NCI-H187 treated with DMSO at 0.1 percent for 48 hours (cell line): ENCODE measurements at regions not wholly inside any gene's neighbourhood (a gene's known extent, or its start where the extent isn't known, plus 50 kb on each side); places are given as distances from the start of the nearest gene placed in this dataset.
A peak's percentile ranks its signal among the peaks of the same experiment; 100 is the strongest.

Experiments
- DNase-seq: peaks from one replicate; lab custom pipeline; 2025; lab: John Stamatoyannopoulos, UW

DNA sequence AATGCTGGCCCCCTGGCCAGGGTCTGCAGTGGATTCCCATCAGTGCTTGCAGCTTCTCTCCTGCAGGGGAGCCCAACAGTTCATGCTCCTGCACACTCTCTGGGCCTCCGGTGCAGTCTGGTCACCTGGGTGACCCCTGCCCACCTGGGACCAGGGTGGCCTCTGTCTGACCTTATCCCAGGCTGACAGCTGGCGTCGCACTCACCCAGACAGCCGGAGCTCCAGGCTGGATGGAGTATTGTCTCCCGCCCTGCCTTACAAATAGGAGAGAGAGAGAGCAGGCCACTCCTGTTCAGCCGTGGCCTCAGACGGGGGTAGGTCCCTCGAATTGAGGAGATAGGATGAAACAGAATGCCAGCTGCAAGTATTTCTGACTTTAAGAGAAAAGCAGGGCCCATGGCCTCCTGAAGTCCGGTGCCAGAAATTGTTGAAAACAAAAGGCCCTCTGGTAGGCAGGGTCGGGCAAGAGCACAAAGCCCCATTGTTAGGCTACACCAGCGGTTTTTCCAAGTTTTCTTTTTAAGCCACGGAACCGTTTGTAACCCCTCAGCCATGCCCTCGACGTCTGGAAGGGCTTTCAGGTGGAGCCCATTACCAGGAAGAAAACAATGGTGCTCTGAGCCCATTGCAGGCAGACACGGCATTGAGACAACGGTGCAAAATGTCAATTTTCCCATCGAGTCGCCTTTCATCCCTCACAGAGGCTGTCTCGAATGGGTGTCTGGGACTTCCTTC is 258.4 kb downstream of the BCL11A start:
- no peak for DNase-seq

DNA sequence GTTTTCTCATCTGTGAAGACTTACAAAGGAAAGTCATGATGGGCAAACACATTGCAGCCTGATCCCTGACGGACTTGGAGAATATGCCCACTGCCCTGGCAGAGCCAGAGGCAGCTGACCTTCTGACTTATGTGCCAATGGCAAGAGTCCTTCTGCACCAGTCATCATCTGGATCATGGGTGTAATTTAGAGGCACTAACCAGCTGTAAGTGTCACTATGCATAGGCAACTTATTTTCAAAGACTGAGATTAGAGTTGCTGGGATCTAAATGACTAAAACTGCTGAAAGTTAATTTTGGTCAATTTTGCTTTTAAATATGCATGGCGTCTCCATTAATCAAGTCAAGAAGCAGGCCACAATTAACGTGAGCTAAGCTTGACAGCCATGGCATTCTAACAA is 261.2 kb downstream of the BCL11A start:
- no peak for DNase-seq

DNA sequence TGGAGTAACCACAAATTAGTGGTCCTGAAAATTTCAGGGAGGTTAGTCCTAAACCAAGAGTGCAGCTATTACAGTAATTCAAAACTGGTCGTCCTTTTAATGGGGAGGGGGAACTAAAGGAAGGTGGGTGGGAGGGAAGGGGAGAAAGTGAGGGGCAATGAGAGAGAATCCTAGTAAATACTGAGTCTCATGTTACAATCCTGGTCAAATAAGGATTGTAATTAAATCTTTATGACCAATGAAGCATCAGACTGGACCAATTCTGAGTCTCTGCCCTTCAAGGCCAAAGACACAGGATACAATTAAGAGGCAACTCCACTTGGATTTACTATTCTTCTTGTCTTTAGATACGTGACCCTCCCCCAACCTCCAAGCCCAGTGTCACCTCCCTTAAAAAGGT is 262.9 kb downstream of the BCL11A start:
- no peak for DNase-seq

DNA sequence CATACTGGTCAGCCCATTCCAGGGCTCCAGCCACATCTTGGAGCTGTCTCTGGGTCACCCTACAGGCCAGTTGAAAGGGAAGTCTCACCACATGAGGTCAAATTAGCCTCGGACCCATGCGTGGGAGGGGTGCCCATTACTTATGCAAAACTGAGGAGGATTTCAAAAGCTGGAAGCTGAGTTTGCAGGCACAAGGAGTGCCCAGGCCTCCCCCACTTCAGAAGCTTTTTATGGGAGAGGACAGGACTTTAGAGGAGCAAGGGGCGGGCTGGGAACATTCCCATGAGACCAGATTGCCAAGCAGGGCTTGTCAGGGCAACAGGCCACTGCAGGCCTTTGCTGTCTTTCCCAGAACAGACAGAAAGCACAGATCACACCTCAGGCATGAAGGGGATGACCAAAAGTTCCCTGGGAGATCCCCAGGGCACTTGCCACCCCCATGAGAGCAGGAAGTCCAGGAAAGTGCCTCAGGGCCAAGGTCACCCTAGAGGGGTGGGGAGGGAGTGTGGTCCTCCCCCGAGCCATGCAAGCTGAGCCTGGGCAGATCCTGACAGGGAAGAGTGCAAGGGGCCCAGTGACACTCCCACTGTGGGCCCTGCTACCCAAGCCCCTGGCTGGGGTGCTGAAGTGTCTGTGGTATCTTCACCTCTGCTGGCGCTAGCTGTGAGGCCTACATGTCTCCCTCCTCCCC is 267.7 kb downstream of the BCL11A start:
- no peak for DNase-seq

DNA sequence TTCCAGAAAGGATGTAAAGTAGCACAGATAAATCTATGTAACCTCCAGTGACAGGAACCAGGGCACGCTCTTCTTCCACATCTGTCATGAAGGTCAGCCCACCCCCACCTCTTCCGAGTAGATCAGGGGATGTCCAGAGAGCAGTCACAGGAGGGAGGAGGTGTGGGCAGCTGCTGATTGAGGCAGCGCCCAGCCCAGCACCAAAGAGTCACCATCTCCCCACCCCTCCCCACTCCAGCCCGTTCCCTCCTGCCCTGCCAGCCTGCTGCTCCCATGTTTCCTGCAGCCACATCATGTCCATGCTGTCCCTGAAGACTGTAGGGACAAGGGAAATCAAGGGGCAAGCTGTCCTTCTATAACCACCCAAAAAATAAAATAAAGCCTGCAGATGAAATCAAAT is 269.8 kb downstream of the BCL11A start:
- no peak for DNase-seq

DNA sequence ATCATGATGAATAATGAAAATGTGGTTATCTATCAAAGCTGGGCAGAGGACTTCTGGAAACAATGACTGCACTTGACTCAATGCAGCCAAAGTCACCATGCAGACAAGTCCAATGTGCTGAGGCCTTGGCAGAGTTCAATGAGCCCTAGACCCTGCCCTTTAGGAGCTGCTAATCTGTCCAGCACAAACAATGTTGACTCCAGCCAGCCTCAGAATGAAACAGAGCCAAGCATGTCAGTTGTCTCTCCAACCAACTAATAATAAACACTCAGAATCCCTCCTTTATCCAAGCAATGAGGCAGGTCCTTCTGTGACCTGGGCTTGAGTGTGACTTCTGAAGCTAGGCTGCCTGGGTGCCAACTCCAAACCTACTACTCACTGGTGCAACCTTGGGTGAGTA is 270.6 kb downstream of the BCL11A start:
- DNase-seq, result no peak

DNA sequence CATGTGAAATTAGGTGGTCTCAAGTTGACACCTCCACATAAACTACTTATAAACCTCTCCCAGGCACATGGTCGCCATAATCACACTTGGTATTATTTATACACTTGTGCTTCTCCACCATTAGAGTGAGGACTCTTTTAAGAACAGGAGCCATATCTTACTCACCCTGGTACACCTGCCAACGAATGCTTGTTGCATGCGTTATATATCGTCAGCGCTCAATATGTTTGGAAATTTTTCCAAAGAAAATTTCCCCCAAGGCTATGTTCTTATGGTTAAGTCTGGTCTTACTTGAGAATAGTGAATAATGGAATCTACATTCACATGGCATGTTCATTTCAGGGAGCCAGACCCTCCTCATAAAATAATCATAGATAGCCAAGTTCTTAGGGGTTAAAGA is 271.7 kb downstream of the BCL11A start:
- no peak for DNase-seq

DNA sequence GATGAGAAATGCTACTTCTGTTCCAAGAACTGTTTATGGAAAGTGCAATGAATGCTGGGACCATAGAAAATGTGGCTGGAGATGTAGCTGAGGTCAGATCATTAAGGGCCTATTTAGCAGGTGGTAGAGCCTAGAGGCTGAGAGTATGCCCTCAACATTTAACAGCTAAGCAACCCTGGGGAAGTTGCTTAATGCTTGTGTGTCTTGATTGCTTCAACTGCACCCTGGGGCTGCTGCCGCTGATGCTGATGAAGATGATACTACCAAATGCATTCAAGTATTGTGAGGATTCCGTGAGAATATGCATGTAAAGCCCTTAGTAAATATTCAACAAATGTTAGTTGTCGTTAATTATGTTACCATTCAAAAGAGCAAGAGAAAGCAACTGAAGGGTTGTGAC is 273.2 kb downstream of the BCL11A start:
- no peak for DNase-seq

DNA sequence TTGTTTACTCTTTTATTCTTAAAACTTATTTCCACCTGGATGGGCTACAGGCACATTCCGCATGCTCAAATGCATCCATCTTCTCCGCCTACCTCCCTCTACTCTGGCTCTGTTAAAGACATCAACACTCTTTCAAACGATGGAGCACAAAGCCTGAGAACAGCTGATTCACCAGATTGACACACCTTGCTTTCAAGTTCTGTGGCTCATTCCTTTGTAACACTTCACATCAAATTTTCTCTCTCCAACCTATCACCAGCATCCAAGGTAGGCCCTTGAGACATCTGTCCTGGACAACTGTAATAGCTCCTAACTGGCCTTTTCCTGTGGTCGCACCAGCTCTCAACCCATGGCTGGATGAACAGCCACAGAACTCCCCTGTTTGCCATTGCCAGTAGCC is 274.5 kb downstream of the BCL11A start:
- no peak for DNase-seq

DNA sequence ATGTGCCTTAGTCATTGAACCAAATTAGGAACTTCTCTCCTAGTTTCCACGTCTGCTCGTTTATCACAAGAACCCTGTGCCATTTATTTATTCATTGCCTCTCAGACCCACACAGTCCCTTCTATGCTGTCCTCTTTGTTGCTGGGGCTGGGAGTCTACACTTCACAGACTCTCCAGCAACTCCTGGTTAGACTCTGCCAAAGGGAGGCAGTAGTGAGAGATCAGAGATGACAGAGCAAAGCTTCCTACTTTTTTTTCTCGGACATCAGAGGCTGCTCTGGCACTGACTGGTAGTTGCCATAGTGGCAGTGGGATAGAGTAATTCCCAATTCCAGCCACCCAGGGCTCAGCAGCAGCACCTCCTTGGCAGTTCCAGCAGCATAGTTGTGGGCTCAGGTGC is 277.5 kb downstream of the BCL11A start:
- DNase-seq, result no peak

DNA sequence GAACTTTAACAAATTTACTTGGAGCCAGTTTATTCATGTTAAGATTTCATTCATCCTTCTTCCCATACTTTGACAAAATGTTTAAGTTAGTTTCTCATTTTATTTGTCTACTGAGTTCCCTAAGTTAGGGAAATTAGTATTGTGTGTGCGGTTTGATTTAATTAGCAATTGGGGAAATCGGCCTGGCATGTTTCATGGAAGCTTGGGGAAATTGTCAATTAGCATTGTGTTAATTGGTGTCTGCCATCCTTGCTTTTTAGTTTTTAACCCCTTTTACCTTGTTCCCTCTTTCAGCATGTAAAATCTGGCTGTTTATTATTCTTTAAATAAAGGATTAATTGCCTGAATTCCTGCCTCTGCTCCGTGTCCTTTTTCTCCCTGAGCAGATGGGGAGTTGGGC is 279.6 kb downstream of the BCL11A start:
- DNase-seq, result no peak

DNA sequence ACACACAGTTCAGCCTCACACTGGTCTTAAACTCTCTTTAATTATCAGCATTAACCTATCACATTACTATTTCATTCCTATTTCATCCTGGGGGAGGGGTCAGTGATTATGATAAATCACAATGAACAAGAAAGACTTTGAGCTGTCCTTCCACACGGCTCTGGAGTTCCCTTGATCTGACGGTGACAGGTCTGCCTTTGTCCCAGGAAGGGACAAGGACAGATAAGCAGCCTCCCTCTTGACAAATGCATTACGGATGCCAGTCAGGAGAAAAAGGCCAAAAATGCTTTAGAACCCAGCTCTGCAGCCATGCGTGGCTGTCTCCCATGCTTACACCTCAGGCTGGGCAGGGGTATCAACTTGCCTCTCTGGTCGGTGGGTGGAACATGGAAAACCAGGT is 281.7 kb downstream of the BCL11A start:
- no peak for DNase-seq

DNA sequence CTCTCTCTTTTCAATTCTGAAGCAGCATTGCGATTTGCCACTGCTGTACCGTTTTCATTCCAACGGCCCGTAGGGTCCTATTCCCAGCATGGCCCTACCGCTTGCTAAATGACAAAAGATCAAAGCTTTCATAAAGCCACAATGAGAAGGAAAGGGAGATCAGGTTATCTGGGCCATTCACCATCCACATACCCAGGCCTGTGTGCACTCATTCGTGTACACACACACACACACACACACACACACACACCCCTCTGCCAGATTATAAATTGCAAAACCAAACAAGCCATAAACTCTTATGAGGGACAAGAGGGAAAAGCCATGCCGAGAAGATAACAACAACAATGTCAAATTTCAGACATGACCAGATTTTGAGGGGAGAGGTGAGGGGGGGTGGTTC is 282.3 kb downstream of the BCL11A start:
- no peak for DNase-seq

DNA sequence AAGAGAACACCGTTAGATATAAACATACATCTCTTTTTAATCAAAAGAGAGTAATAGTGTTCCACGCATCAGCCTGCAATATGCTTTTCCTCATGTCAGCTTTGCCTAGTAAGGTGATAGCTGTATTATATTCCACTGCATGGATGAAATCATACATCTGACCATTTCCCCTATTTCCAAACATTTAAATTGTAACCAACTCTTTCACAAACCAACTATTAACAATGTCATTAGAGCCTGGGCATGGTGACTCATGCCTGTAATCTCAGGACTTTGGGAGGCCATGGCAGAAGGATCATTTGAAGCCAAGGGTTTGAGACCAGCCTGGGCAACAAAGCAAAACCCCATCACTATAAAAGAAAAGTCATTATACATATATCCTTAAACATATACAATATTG is 284.8 kb downstream of the BCL11A start:
- DNase-seq, result no peak

DNA sequence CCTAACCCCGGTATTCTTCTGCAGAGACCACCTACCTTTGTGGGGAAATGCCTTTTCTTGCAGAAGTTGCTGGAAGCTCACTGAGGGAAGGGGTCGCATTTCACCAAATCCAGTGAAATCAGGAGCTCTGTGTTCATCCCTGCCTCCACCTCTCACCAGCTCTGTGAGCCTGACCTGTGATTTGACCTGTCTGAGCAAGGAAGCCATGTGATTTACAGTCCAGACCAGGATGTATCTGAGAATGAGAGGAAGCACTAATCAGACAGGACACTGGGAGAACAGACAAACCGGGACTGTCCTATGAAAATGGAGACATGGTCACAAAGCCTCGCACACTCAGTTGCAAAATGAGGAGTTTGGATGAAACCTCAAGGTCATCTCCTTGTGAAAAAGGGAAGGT is 285.4 kb downstream of the BCL11A start:
- no peak for DNase-seq

DNA sequence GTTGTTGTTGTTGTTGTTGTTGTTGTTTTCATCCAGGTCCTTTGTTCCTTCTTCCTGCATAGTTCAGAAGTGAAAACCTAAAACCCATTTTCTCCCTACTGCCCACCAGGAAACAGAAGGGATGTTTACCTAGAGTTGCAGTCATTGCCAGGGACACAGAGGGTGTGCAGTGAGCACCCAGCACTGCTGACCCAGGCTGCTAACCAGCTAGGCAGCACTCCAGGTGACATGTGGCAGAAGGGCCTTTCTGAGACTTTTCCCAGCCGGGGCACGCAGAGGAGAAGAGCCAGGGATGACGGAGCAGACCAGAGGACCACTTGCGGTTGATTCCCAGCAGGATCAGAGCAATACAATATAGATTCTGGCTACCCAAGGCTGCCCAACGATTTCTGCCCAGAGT is 286.3 kb downstream of the BCL11A start:
- no peak for DNase-seq

DNA sequence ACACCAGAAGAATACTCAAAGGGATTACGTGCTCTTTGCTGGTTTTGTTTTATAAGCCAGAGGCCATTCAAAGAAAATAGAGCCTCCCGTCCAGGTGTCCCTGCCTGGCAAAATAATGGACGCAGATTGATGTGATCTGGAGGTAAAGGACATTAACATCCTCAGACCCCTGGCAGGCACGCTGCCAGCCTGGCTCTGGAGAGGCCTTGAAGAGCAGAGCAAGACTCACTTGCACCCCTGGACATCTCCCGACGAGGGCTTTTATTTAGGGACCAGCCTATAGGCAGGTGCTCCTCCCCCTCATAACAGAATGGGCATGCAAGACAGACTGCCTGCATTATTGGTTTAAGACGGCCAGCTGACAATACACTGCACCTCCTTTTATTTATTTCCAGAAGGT is 291.3 kb downstream of the BCL11A start:
- peak; percentile 92 for DNase-seq

DNA sequence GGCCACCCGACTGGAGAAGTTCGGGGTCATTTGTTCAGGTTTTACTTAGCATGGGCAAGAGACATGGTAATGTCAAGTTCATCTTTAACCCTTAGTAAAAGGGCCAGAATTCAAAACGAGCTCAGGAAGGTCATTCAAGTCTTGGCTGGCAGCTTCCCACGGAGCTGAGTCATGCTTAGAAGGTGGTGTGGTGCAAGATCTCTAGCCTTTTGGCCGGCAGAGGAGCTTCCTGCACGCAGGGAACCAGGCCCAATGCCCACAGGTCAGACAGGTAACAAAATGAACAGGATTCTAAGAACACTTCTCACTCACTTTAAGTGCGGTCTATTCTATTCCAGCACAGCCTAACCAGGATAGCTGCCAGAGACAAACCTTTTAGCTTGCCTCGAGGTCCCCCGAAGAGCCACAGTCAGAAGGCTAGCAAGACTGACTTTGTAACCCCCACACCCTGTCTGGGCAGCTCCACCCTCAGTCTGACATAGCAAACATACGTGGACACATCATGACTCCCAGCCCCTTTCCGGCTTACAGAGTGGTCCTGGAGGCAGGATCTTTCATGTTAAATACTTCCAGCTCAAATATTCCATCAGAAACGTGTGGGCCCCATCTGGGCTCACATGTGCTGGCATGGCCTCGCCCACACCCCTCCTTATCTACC is 292.7 kb downstream of the BCL11A start:
- DNase-seq, result no peak

DNA sequence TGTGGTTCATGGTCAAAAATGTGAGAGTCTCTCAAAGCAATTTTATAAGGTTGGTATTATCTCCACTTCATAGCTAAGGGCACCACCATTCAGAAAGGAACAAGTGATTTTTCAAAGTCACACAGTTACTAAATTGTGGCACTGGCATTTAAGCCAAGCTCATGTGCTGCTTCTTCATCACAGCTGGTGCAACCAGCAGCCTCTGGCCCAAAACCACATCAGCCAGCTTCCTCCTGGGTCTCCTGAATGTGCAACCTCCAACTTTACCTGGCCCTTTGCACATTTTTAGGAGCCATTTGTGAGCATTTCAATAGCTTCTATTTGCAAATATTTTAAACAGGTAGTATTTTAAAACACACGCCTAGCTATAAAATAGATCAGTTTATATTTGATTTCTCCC is 293.7 kb downstream of the BCL11A start:
- no peak for DNase-seq

DNA sequence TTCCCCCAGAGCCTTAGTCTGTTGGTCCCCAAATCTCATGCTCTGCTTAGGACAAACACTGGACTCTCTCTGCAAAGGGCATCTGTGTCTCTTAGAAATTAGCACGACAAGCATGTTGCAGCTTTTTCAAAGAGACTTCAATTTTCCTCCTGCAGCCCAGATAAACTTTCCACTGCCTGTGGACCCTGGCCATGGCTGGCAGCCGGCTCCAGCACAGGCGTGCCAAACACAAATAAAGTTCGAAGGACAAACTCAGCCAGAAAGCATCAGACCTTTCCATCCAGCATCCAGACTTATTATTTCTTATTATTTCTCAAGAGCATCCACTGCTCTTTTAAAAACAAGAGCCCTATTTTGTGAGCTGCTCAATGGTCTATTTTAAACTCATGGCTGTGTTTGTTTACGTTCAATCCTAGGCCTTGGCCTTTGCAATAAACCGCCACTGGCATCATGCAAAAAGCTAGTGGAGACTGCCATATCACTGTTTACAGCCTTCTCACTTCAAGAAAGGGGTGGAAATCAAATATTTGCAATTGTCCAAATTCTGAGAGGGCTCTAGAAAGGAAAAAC is 300.8 kb downstream of the BCL11A start:
- DNase-seq, result no peak

DNA sequence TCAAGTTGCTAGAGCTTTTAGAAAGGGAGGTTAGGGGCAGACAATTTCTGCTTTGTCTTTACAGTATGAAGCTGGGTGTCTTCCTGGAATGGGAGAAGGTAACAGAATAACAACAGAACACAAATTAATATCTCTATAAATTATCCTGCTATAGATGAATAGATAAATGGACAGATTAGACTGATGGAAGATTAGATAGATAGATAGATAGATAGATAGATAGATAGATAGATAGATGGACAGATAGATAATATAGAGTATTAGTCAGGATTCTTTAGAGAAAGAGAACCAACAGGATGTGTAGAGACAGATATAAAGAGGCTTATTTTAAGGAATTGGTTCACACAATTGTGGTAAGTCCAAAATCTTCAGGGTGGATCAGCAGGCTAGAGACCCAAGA is 302.2 kb downstream of the BCL11A start:
- DNase-seq, result no peak

DNA sequence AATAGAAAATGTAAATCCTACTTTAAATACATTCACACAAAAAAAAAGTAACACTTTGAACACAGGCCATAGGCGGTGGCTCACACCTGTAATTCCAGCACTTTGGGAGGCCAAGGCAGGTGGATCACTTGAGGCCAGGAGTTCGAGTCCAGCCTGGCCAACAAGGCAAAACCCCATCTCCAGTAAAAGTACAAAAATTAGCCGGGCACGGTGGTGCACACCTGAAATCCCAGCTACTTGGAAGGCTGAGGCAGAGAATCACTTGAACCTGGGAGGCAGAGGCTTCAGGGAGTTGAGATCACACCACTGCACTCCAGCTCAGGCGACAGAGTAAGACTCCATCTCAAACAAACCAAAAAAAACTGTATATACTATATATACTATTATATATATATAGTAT is 303.6 kb downstream of the BCL11A start:
- no peak for DNase-seq

DNA sequence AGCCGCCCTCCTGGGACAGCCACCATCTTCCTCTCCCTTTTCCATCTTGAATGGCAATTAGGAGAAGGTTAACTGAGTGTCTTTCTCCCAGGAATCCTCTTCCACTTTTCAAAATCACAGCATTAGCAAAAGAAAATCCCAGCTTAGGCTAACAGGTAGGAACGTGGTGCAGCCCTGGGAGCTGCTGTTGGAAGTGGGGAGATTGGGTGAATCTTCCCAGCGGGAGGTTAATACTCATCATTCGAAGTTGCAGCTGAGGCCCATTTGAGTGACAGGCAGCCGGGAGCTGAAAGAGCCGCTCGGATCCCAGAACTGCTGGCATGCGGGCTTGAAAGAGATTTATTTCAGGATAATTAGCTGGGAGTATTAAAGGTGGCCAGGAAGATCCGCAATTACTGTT is 306.0 kb downstream of the BCL11A start:
- DNase-seq, result no peak
